IMR-90 (cell line): ENCODE measurements at regions not wholly inside any gene's neighbourhood (a gene's known extent, or its start where the extent isn't known, plus 50 kb on each side); places are given as distances from the start of the nearest gene placed in this dataset.

ENCODE experiments used
- BHLHE40 ChIP-seq: fragments of 150-350 bp; IDR thresholded peaks from 2 replicates; pipeline ENCODE4 v1.6.1; 2016; ENCODE audit warnings: mild to moderate bottlenecking, low read depth, low read length
- MAFK ChIP-seq: IDR thresholded peaks from 2 replicates; pipeline ENCODE4 v1.6.1; 2012; ENCODE audit warnings: low read depth, low read length, improper control_type of control experiment
- POLR2A ChIP-seq: IDR thresholded peaks from 2 replicates; pipeline ENCODE4 v1.6.1; 2012; ENCODE audit warnings: mild to moderate bottlenecking, low read depth, low read length
- RAD21 ChIP-seq: IDR thresholded peaks from 2 replicates; pipeline ENCODE4 v1.6.1; 2012; ENCODE audit warnings: low read length, improper control_type of control experiment
- RCOR1 ChIP-seq: IDR thresholded peaks from 2 replicates; pipeline ENCODE4 v1.6.1; 2012; ENCODE audit warnings: mild to moderate bottlenecking, low read length, improper control_type of control experiment; ENCODE audit not compliant: insufficient replicate concordance
- SMC3 ChIP-seq: fragments of 150-350 bp; IDR thresholded peaks from 2 replicates; pipeline ENCODE4 v1.6.1; 2016; ENCODE audit warnings: low read depth, mild to moderate bottlenecking, antibody characterized with exemption, low read length, moderate library complexity
- TF ChIP-seq, protein P1 (sequence below): conservative IDR thresholded peaks from 2 replicates; pipeline ENCODE4 v1.5.1; 2012; ENCODE audit warnings: mild to moderate bottlenecking, low read depth, low read length, improper control_type of control experiment
- TF ChIP-seq, protein P2 (sequence below): fragments of 150-350 bp; IDR thresholded peaks from 2 replicates; pipeline ENCODE4 v1.6.1; 2017; ENCODE audit warnings: mild to moderate bottlenecking, antibody characterized with exemption, low read length, low read depth

DNA sequence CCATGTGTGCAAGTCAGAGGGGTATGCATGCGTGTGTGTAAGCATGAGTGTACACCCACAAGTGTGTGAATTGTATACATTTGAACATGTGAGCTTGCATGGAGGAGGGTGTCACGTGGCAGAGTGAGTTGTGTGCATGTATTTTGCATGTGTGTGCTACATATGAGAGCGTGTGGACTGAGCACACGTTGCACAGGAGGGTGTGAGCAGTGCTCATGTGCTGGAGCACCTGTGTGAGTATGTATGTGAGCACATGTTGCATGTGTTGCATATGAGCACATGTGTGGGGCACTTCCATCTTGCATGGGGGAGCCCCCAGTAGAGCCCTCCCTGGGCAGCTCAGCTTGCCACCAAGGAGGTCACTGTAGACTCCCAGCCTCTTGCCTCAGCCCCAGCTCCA, 180.2 kb upstream of the MYL2 start:
- TF ChIP-seq, protein P1, sequence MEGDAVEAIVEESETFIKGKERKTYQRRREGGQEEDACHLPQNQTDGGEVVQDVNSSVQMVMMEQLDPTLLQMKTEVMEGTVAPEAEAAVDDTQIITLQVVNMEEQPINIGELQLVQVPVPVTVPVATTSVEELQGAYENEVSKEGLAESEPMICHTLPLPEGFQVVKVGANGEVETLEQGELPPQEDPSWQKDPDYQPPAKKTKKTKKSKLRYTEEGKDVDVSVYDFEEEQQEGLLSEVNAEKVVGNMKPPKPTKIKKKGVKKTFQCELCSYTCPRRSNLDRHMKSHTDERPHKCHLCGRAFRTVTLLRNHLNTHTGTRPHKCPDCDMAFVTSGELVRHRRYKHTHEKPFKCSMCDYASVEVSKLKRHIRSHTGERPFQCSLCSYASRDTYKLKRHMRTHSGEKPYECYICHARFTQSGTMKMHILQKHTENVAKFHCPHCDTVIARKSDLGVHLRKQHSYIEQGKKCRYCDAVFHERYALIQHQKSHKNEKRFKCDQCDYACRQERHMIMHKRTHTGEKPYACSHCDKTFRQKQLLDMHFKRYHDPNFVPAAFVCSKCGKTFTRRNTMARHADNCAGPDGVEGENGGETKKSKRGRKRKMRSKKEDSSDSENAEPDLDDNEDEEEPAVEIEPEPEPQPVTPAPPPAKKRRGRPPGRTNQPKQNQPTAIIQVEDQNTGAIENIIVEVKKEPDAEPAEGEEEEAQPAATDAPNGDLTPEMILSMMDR: no peak
- TF ChIP-seq RCOR1: no peak
- TF ChIP-seq BHLHE40: no peak
- TF ChIP-seq, protein P2, sequence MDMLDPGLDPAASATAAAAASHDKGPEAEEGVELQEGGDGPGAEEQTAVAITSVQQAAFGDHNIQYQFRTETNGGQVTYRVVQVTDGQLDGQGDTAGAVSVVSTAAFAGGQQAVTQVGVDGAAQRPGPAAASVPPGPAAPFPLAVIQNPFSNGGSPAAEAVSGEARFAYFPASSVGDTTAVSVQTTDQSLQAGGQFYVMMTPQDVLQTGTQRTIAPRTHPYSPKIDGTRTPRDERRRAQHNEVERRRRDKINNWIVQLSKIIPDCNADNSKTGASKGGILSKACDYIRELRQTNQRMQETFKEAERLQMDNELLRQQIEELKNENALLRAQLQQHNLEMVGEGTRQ: no peak
- TF ChIP-seq RAD21: no peak
- no peak for TF ChIP-seq POLR2A
- no peak for TF ChIP-seq MAFK
- no peak for TF ChIP-seq SMC3
